Endothelial cell of umbilical vein (primary cell): ENCODE measurements at regions not wholly inside any gene's neighbourhood (a gene's known extent, or its start where the extent isn't known, plus 50 kb on each side); places are given as distances from the start of the nearest gene placed in this dataset.

Source experiments
- BruUV-seq: library from RNA; stranded (reverse); fragments of 400-500 nt; replicated peaks from 2 replicates; lab custom pipeline; 2021; lab: Mats Ljungman, UMichigan
- CTCF ChIA-PET: fragments of 300-600, 350-600 bp; sonication (Branson Sonifier 250); formaldehyde crosslinking; loops from one replicate; lab custom pipeline; 2021; ENCODE audit warnings: antibody characterized with exemption, inconsistent platforms; lab: Charles Lee
- POLR2A ChIA-PET: fragments of 300-600, 350-600 bp; sonication (Branson Sonifier 250); formaldehyde crosslinking; loops from one replicate; lab custom pipeline; 2021; ENCODE audit warnings: antibody characterized with exemption, inconsistent platforms; lab: Charles Lee
- DNase-seq: peaks from one replicate; pipeline ENCODE4 v3.0.0-alpha.2; 2011; ENCODE audit warnings: low read depth, low spot score
- FAIRE-seq: peaks from 2 replicates; lab custom pipeline; 2011; peaks lifted over from hg19 to GRCh38; lab: Jason Lieb, UNC
- H2AFZ ChIP-seq: 2 replicates; pipeline ENCODE4 v1.6.0; 2012; ENCODE audit warnings: low read depth, low read length, control low read depth, inconsistent platforms
- H3K27ac ChIP-seq: 2 replicates; pipeline ENCODE4 v1.5.1; 2011; ENCODE audit warnings: low read depth, mild to moderate bottlenecking, control low read depth, low read length, moderate library complexity; ENCODE audit not compliant: insufficient read depth
- H3K27me3 ChIP-seq, 2 experiments: 2 replicates each; pipeline versions ENCODE4 v1.6.0 to v1.6.1; 2011; ENCODE audit warnings: low read length in 2 of 2, mixed read lengths in 1 of 2; ENCODE audit not compliant: control insufficient read depth in 2 of 2, insufficient read depth in 2 of 2
- H3K36me3 ChIP-seq, 2 experiments: 2 replicates in 1 of 2; 3 replicates in 1 of 2; pipeline ENCODE4 v1.5.1; 2011; ENCODE audit warnings: low read length in 2 of 2, mild to moderate bottlenecking in 1 of 2, moderate library complexity in 1 of 2; ENCODE audit not compliant: control insufficient read depth in 2 of 2, insufficient read depth in 2 of 2; ENCODE audit errors: extremely low read depth in 1 of 2
- H3K4me1 ChIP-seq: 3 replicates; pipeline ENCODE4 v1.5.1; 2011; ENCODE audit warnings: mild to moderate bottlenecking, low read length; ENCODE audit not compliant: control insufficient read depth, insufficient read depth; ENCODE audit errors: extremely low read depth
- H3K4me2 ChIP-seq: 2 replicates; pipeline ENCODE4 v1.6.1; 2011; ENCODE audit warnings: low read length, control low read depth, mixed read lengths; ENCODE audit not compliant: insufficient read depth
- H3K4me3 ChIP-seq, 3 experiments: fragments of 200-600 bp in 1 of 3; sonication (generic), shearing (Covaris generic) in 1 of 3; replicated peaks in 1 of 3; 2 replicates each; pipeline ENCODE4 v1.5.1; 2011 to 2016; ENCODE audit warnings: control low read depth in 3 of 3, low read length in 3 of 3, mild to moderate bottlenecking in 2 of 3, inconsistent platforms in 1 of 3, low read depth in 1 of 3, moderate library complexity in 1 of 3; ENCODE audit not compliant: insufficient read depth in 1 of 3
- H3K79me2 ChIP-seq: 2 replicates; pipeline ENCODE4 v1.6.0; 2012; ENCODE audit warnings: low read length, inconsistent platforms; ENCODE audit not compliant: control insufficient read depth, insufficient read depth
- H3K9ac ChIP-seq: replicated peaks from 2 replicates; pipeline ENCODE3; 2011; ENCODE audit warnings: low read length, control low read depth; ENCODE audit not compliant: insufficient read depth; ENCODE audit errors: extremely low read depth
- H3K9me1 ChIP-seq: replicated peaks from 3 replicates; pipeline ENCODE4 v1.6.0; 2011; ENCODE audit warnings: mild to moderate bottlenecking, low read length; ENCODE audit not compliant: control insufficient read depth, insufficient read depth; ENCODE audit errors: extremely low read depth
- H3K9me3 ChIP-seq: replicated peaks from 2 replicates; pipeline ENCODE4 v1.5.1; 2012; ENCODE audit warnings: low read length, inconsistent platforms; ENCODE audit not compliant: control insufficient read depth, insufficient read depth
- H4K20me1 ChIP-seq: replicated peaks from 2 replicates; pipeline ENCODE3; 2011; ENCODE audit warnings: mild to moderate bottlenecking, low read length; ENCODE audit not compliant: control insufficient read depth, insufficient read depth; ENCODE audit errors: extremely low read depth
- EZH2 ChIP-seq: IDR thresholded peaks from 2 replicates; pipeline ENCODE4 v1.6.1; 2012; ENCODE audit warnings: borderline replicate concordance, low read depth, mild to moderate bottlenecking, moderate library complexity, low read length, inconsistent platforms; ENCODE audit not compliant: severe bottlenecking
- FOS ChIP-seq: IDR thresholded peaks from 2 replicates; pipeline ENCODE4 v1.6.1; 2011; ENCODE audit warnings: mild to moderate bottlenecking, low read length, moderate library complexity, borderline replicate concordance; ENCODE audit not compliant: insufficient read depth
- GATA2 ChIP-seq: IDR thresholded peaks from 2 replicates; pipeline ENCODE4 v1.7.0; 2011; ENCODE audit warnings: low read depth, mild to moderate bottlenecking, moderate library complexity, mixed read lengths, low read length; ENCODE audit not compliant: insufficient read length, insufficient read depth
- JUN ChIP-seq: IDR thresholded peaks from 2 replicates; pipeline ENCODE4 v1.6.1; 2011; ENCODE audit warnings: borderline replicate concordance, low read depth; ENCODE audit not compliant: insufficient read length, insufficient read depth
- MAX ChIP-seq: IDR thresholded peaks from 2 replicates; pipeline ENCODE4 v1.6.1; 2011; ENCODE audit not compliant: insufficient read depth, insufficient read length
- MYC ChIP-seq: IDR thresholded peaks from one replicate; pipeline ENCODE4 v1.6.1; 2011; ENCODE audit warnings: mild to moderate bottlenecking, low read depth, low read length
- POLR2A ChIP-seq: IDR thresholded peaks from 2 replicates; pipeline ENCODE4 v1.6.1; 2012; ENCODE audit warnings: low read depth, mild to moderate bottlenecking, control low read depth, low read length
- POLR2AphosphoS5 ChIP-seq: IDR thresholded peaks from 2 replicates; pipeline ENCODE4 v1.6.1; 2012; ENCODE audit warnings: low read depth, mild to moderate bottlenecking, control low read depth, low read length, moderate library complexity; ENCODE audit not compliant: insufficient read depth
- dilution Hi-C: fragments of 300-500 bp; cut with MboI; formaldehyde crosslinking; loops from one replicate; pipeline ENCODE4 v1.15.0; 2019; ENCODE audit warnings: low sequenced_read_pairs; ENCODE audit not compliant: extremely low pct_ligation_motif_present
- intact Hi-C: fragments of 100-400 bp; cut with micrococcal nuclease; formaldehyde crosslinking; loops from one replicate; pipeline ENCODE4 v1.10.0; 2022

- Histone ChIP-seq H3K4me3 (no peak overlapping the region), H2AFZ (no peak overlapping the region), H3K79me2 (no peaks in the 10 kb centered on the region), H3K9me3 (no peaks in the 10 kb centered on the region), H3K36me3 (no peaks in the 10 kb centered on the region), H3K9ac (no peak overlapping the region), H3K4me1 (no peaks in the 10 kb centered on the region), H3K27ac (no peak overlapping the region), H3K4me2 (no peak overlapping the region), H4K20me1 (no peaks in the 10 kb centered on the region), H3K9me1 (no peaks in the 10 kb centered on the region), H3K27me3 (peaks cover 2 to 3% of the 10 kb centered on the region in 2 experiments)
- DNase-seq: no peak
- dilution Hi-C loops (no loop called here), intact Hi-C loops (no loop called here)
- ChIA-PET CTCF (no interaction called here), POLR2A (no interaction called here)
- no peak for FAIRE-seq
- BruUV-seq: no TSS peak
- no peak for TF ChIP-seq EZH2
- no peak for TF ChIP-seq JUN
- TF ChIP-seq POLR2AphosphoS5: no peak
- TF ChIP-seq FOS: no peak
- no peak for TF ChIP-seq POLR2A
- no peak for TF ChIP-seq MAX
These were observed 70.7 kb upstream of the CD82 start for GRCh38 chr11:44494785-44495184.

DNA sequence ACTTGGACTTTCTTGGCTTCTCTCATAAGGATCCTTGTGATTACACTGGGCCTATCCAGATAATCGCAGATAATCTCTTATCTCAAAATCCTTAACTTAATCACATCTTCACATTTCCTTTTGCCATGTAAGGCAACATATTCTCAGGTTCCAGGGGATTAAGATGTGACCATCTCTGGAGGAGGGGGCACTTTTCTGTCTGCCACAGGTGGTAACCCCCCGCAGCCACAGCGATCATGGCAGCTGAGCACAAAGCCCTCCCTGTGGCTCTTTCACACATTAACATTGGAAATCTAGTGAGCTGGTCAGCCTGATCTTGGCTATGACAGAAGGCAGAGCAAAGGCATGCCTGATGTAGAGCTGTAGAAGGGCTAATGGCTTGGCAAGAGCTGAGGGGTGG lies 69.1 kb upstream of the CD82 start:
- Histone ChIP-seq H3K9ac (no peak overlapping the region), H3K27ac (no peak overlapping the region), H3K9me1 (no peaks in the 10 kb centered on the region), H3K36me3 (no peaks in the 10 kb centered on the region), H2AFZ (no peak overlapping the region), H4K20me1 (no peaks in the 10 kb centered on the region), H3K4me2 (no peak overlapping the region), H3K27me3 (peaks cover 0 to 2% of the 10 kb centered on the region in 2 experiments), H3K4me3 (no peak overlapping the region), H3K79me2 (no peaks in the 10 kb centered on the region), H3K9me3 (no peaks in the 10 kb centered on the region), H3K4me1 (no peaks in the 10 kb centered on the region)
- DNase-seq (no peak), FAIRE-seq (no peak)
- TF ChIP-seq JUN (no peak), EZH2 (no peak), MYC (no peak), POLR2A (no peak), POLR2AphosphoS5 (no peak), GATA2 (no peak), FOS (no peak)
- dilution Hi-C loops (no loop called here), intact Hi-C loops (no loop called here)
- BruUV-seq: no TSS peak
- ChIA-PET CTCF (no interaction called here), POLR2A (no interaction called here)
